GM12878 (cell line): ENCODE measurements at regions not wholly inside any gene's neighbourhood (a gene's known extent, or its start where the extent isn't known, plus 50 kb on each side); places are given as distances from the start of the nearest gene placed in this dataset.
A peak's percentile ranks its signal among the peaks of the same experiment; 100 is the strongest.

Experiments used
- ATAC-seq: fragments of 200-7000 bp; cut with Tn5 transposase; 3 replicates; pipeline ENCODE4 v1.9.1; 2020; ENCODE audit warnings: mild to moderate bottlenecking, moderate library complexity
- BruUV-seq: library from RNA; stranded (reverse); fragments of 400-500 nt; replicated peaks from 2 replicates; lab custom pipeline; 2021; lab: Mats Ljungman, UMichigan
- CTCF ChIA-PET: fragments of 300-600 bp; sonication (Branson Sonifier 250); formaldehyde crosslinking; extraction: SDS; loops from one replicate; lab custom pipeline; 2021; ENCODE audit warnings: inconsistent platforms; lab: Yijun Ruan, JAX
- POLR2A ChIA-PET: fragments of 350-600 bp; formaldehyde crosslinking; extraction: SDS; loops from one replicate; lab custom pipeline; 2021; ENCODE audit warnings: inconsistent platforms; lab: Charles Lee
- RAD21 ChIA-PET: fragments of 300-600 bp; sonication (Branson Sonifier 250); formaldehyde crosslinking; loops from one replicate; lab custom pipeline; 2023; ENCODE audit warnings: antibody characterized with exemption; ENCODE audit not compliant: unreplicated experiment; lab: Charles Lee
- SMC1A ChIA-PET: fragments of 300-600 bp; sonication (Branson Sonifier 250); formaldehyde crosslinking; loops from one replicate; lab custom pipeline; 2023; ENCODE audit not compliant: unreplicated experiment, uncharacterized antibody; lab: Charles Lee
- DNase-seq: peaks from one replicate; pipeline ENCODE4 v3.0.0-alpha.2; 2011; ENCODE audit warnings: low read depth, low spot score
- FAIRE-seq: peaks from 3 replicates; lab custom pipeline; 2011; peaks lifted over from hg19 to GRCh38; lab: Jason Lieb, UNC
- H2AFZ ChIP-seq: 2 replicates; pipeline ENCODE4 v1.6.0; 2011; ENCODE audit warnings: low read depth, low read length, control low read depth; ENCODE audit not compliant: control insufficient read depth
- H3K27ac ChIP-seq: 2 replicates; pipeline ENCODE4 v1.5.1; 2011; ENCODE audit warnings: control low read depth; ENCODE audit not compliant: control insufficient read depth, insufficient read depth
- H3K27me3 ChIP-seq, 2 experiments: replicated peaks in 1 of 2; 2 replicates each; pipeline versions ENCODE4 v1.6.0 to v1.6.1; 2011; ENCODE audit warnings: low read length in 1 of 2; ENCODE audit not compliant: control insufficient read depth in 2 of 2, insufficient read depth in 2 of 2
- H3K36me3 ChIP-seq, 2 experiments: 2 replicates each; pipeline ENCODE4 v1.5.1; 2011; ENCODE audit warnings: low read length in 1 of 2; ENCODE audit not compliant: control insufficient read depth in 2 of 2, insufficient read depth in 2 of 2
- H3K4me1 ChIP-seq: 2 replicates; pipeline ENCODE4 v1.6.1; 2011; ENCODE audit warnings: mild to moderate bottlenecking, low read length, moderate library complexity, mixed read lengths; ENCODE audit not compliant: control insufficient read depth, insufficient read depth
- H3K4me2 ChIP-seq: 2 replicates; pipeline ENCODE4 v1.6.0; 2011; ENCODE audit warnings: control low read depth; ENCODE audit not compliant: control insufficient read depth, insufficient read depth
- H3K4me3 ChIP-seq: fragments of 200-600 bp; sonication (generic); 2 replicates; pipeline ENCODE4 v1.5.1; 2016
- H3K79me2 ChIP-seq: 2 replicates; pipeline ENCODE4 v1.6.0; 2011; ENCODE audit warnings: low read length; ENCODE audit not compliant: control insufficient read depth, insufficient read depth
- H3K9ac ChIP-seq: 2 replicates; pipeline ENCODE4 v1.8.0; 2011; ENCODE audit warnings: low read length, control low read depth, mixed read lengths; ENCODE audit not compliant: control insufficient read depth, insufficient read depth
- H3K9me3 ChIP-seq: replicated peaks from 3 replicates; pipeline ENCODE4 v1.5.1; 2011; ENCODE audit warnings: mild to moderate bottlenecking, low read length; ENCODE audit not compliant: control insufficient read depth, insufficient read depth
- H4K20me1 ChIP-seq: 2 replicates; pipeline ENCODE4 v1.6.0; 2011; ENCODE audit not compliant: control insufficient read depth, insufficient read depth
- EGR1 ChIP-seq, 2 experiments: IDR thresholded peaks; 1 replicate in 1 of 2; 2 replicates in 1 of 2; pipeline ENCODE4 v1.6.1; 2011 to 2012; ENCODE audit warnings: low read depth in 2 of 2, low read length in 2 of 2, borderline replicate concordance in 1 of 2, mild to moderate bottlenecking in 1 of 2, moderate library complexity in 1 of 2
- HCFC1 ChIP-seq: fragments of 150-350 bp; IDR thresholded peaks from 2 replicates; pipeline ENCODE4 v1.6.1; 2014; ENCODE audit warnings: low read length
- HDAC2 ChIP-seq: fragments of 200-600 bp; sonication (generic); IDR thresholded peaks from 2 replicates; pipeline ENCODE4 v1.6.1; 2017
- PAX8 ChIP-seq: fragments of 450-650 bp; IDR thresholded peaks from 2 replicates; pipeline ENCODE4 v1.6.1; 2017; ENCODE audit warnings: mild to moderate bottlenecking, moderate library complexity
- PBX3 ChIP-seq: IDR thresholded peaks from 2 replicates; pipeline ENCODE4 v1.6.1; 2011; ENCODE audit warnings: mild to moderate bottlenecking, low read depth, low read length, moderate library complexity; ENCODE audit not compliant: insufficient replicate concordance
- POLR2AphosphoS2 ChIP-seq: IDR thresholded peaks from 2 replicates; pipeline ENCODE4 v1.6.1; 2011; ENCODE audit warnings: low read depth, mild to moderate bottlenecking, low read length, improper control_type of control experiment, moderate library complexity
- RAD51 ChIP-seq: fragments of 450-650 bp; IDR thresholded peaks from 2 replicates; pipeline ENCODE4 v1.6.1; 2016; ENCODE audit warnings: moderate library complexity, mild to moderate bottlenecking, inconsistent platforms
- SRF ChIP-seq, 2 experiments: IDR thresholded peaks; 2 replicates each; pipeline ENCODE4 v1.6.1; 2011; ENCODE audit warnings: low read depth in 2 of 2, low read length in 2 of 2, mild to moderate bottlenecking in 1 of 2, moderate library complexity in 1 of 2
- WRNIP1 ChIP-seq: IDR thresholded peaks from 2 replicates; pipeline ENCODE4 v1.6.1; 2011; ENCODE audit warnings: low read depth, low read length, improper control_type of control experiment, borderline replicate concordance
- YY1 ChIP-seq: IDR thresholded peaks from 2 replicates; pipeline ENCODE4 v1.6.1; 2011; ENCODE audit warnings: low read depth, mild to moderate bottlenecking, low read length
- ZNF274 ChIP-seq: IDR thresholded peaks from one replicate; pipeline ENCODE4 v1.8.0; 2011; ENCODE audit not compliant: insufficient read length, insufficient read depth
- WGBS: methylation state at CpG from one replicate; pipeline ENCODE4 v1.1.6; 2016; ENCODE audit warnings: low lambda C conversion rate; ENCODE audit not compliant: insufficient replicate concordance, insufficient coverage; ENCODE audit errors: missing lambda C conversion rate; 5-methylcytosine and 5-hydroxymethylcytosine counted together
- in situ Hi-C: fragments of 300-500 bp; cut with MboI; formaldehyde crosslinking; loops from 9 replicates; pipeline ENCODE4 v1.14.3; 2018; ENCODE audit warnings: mixed read lengths
- intact Hi-C: fragments of 100-400 bp; cut with micrococcal nuclease; formaldehyde crosslinking; loops from one replicate; pipeline ENCODE4 v1.14.2; 2022; ENCODE audit not compliant: unreplicated experiment
- TF ChIP-seq, protein P1 (sequence below): IDR thresholded peaks from 2 replicates; pipeline ENCODE4 v1.6.1; 2012; ENCODE audit warnings: improper control_type of control experiment, low read depth, low read length; ENCODE audit not compliant: insufficient replicate concordance
- TF ChIP-seq, protein P2 (sequence below): fragments of 150-350 bp; IDR thresholded peaks from 2 replicates; pipeline ENCODE4 v1.6.1; 2014; ENCODE audit warnings: mild to moderate bottlenecking, low read depth, low read length

DNA sequence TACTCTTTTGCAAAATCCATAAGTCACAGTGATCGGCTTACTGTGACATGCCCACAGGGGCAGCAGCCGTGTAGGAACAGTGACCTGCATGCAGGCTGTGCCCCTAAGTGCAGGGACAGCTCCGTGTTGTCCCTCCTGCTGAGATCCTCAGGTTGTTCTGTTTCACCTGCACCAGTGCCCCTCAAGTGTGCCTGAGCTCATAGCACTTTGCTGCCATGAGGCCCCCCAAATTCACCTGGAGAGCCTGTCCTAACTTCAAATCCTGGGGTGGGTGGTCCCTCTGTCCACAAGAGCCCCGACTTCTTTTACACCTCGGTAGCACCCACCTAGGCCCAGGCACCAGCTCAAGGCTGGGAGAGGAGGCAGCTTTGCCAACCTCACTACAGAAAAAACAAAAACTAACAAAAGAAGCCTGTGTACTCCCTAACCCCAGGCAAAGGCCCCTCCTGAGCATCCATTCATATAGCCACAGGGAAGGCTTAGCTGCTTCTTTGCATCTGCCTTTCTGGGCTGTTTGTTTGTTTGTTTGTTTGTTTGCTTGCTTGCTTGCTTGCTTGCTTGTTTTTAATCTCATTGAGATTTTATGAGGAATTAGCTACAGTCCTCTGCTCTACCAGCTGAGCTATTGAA lies 214.5 kb downstream of the AUH start (continued):
- TF ChIP-seq POLR2AphosphoS2 (no peak), PAX8 (no peak), HCFC1 (no peak)
- TF ChIP-seq, protein P1, sequence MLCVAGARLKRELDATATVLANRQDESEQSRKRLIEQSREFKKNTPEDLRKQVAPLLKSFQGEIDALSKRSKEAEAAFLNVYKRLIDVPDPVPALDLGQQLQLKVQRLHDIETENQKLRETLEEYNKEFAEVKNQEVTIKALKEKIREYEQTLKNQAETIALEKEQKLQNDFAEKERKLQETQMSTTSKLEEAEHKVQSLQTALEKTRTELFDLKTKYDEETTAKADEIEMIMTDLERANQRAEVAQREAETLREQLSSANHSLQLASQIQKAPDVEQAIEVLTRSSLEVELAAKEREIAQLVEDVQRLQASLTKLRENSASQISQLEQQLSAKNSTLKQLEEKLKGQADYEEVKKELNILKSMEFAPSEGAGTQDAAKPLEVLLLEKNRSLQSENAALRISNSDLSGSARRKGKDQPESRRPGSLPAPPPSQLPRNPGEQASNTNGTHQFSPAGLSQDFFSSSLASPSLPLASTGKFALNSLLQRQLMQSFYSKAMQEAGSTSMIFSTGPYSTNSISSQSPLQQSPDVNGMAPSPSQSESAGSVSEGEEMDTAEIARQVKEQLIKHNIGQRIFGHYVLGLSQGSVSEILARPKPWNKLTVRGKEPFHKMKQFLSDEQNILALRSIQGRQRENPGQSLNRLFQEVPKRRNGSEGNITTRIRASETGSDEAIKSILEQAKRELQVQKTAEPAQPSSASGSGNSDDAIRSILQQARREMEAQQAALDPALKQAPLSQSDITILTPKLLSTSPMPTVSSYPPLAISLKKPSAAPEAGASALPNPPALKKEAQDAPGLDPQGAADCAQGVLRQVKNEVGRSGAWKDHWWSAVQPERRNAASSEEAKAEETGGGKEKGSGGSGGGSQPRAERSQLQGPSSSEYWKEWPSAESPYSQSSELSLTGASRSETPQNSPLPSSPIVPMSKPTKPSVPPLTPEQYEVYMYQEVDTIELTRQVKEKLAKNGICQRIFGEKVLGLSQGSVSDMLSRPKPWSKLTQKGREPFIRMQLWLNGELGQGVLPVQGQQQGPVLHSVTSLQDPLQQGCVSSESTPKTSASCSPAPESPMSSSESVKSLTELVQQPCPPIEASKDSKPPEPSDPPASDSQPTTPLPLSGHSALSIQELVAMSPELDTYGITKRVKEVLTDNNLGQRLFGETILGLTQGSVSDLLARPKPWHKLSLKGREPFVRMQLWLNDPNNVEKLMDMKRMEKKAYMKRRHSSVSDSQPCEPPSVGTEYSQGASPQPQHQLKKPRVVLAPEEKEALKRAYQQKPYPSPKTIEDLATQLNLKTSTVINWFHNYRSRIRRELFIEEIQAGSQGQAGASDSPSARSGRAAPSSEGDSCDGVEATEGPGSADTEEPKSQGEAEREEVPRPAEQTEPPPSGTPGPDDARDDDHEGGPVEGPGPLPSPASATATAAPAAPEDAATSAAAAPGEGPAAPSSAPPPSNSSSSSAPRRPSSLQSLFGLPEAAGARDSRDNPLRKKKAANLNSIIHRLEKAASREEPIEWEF = no peak

DNA sequence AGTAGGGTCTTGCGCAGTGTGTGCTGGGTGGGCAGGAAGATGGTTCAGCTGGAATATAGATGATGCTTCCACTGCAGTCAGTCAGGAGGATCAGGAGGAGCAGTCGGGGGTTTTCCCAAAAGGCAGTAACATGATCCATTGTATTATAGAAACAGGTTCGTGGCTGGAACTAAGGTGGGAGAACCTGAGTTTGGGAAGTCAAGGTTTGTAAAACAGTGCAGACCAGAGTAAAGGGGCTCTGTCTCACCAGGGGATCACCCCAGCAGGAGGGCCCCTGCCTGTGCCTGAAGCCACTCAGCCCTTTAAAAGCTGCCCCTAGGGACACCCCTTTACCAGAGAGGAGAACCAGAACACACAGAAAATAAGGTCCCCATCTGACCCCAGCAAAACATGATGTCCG lies 213.4 kb downstream of the AUH start:
- Histone ChIP-seq H2AFZ (no peak overlapping the region), H3K9me3 (peaks cover 14% of the 10 kb centered on the region), H3K36me3 (no peaks in the 10 kb centered on the region), H4K20me1 (no peaks in the 10 kb centered on the region), H3K9ac (no peak overlapping the region), H3K79me2 (no peaks in the 10 kb centered on the region), H3K27me3 (peaks cover 0 to 3% of the 10 kb centered on the region in 2 experiments; a peak in 2 of 4 replicates), H3K4me2 (peak overlapping the region; percentile 61), H3K27ac (peak overlapping the region; percentile 27; the same call in 1 of the 2 replicates), H3K4me3 (no peak overlapping the region), H3K4me1 (peaks cover 37% of the 10 kb centered on the region)
- FAIRE-seq (no peak), ATAC-seq (peak; percentile 35), DNase-seq (no peak)
- in situ Hi-C loops (no loop called here), intact Hi-C loops (loop anchor here (5.0 kb wide), 1 partner anchor 226 kb away; no protein-coding TSS in a partner anchor)
- SMC1A ChIA-PET = no interaction called here
- RAD21 ChIA-PET = no interaction called here
- WGBS = 7% methylated on average over 3 of the region's 4 CpGs
- BruUV-seq = no TSS peak
- CTCF ChIA-PET = interaction anchor here (1.0 kb wide), 1 partner anchor 59 kb away, joined by 4 read pairs; no protein-coding TSS in a partner anchor
- POLR2A ChIA-PET = no interaction called here
- TF ChIP-seq EGR1 (IDR thresholded peaks at IDR 0.05; ENCODE audit: borderline replicate concordance in 1 of 2, low read depth in 2 of 2, low read length in 2 of 2) (no peak), HDAC2 (no peak), WRNIP1 (no peak), SRF (IDR thresholded peaks at IDR 0.05; ENCODE audit: low read depth in 2 of 2, low read length in 2 of 2) (no peak), RAD51 (no peak), YY1 (no peak), ZNF274 (no peak), PBX3 (no peak)
- TF ChIP-seq, protein P2, sequence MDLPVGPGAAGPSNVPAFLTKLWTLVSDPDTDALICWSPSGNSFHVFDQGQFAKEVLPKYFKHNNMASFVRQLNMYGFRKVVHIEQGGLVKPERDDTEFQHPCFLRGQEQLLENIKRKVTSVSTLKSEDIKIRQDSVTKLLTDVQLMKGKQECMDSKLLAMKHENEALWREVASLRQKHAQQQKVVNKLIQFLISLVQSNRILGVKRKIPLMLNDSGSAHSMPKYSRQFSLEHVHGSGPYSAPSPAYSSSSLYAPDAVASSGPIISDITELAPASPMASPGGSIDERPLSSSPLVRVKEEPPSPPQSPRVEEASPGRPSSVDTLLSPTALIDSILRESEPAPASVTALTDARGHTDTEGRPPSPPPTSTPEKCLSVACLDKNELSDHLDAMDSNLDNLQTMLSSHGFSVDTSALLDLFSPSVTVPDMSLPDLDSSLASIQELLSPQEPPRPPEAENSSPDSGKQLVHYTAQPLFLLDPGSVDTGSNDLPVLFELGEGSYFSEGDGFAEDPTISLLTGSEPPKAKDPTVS = no peak
